ENCODE measurements at regions not wholly inside any gene's neighbourhood (a gene's known extent, or its start where the extent isn't known, plus 50 kb on each side); places are given as distances from the start of the nearest gene placed in this dataset.
"Not testable (repeated sequence)": the region's sequence is repeated elsewhere in the genome, so short reads cannot be mapped to it uniquely, and the experiment has no call there.

- not testable (repeated sequence) for DNase-seq (ENCODE audit: low read depth)
These were observed 547.3 kb downstream of the TMTC2 start for GRCh38 chr12:83233987-83234386.

DNA sequence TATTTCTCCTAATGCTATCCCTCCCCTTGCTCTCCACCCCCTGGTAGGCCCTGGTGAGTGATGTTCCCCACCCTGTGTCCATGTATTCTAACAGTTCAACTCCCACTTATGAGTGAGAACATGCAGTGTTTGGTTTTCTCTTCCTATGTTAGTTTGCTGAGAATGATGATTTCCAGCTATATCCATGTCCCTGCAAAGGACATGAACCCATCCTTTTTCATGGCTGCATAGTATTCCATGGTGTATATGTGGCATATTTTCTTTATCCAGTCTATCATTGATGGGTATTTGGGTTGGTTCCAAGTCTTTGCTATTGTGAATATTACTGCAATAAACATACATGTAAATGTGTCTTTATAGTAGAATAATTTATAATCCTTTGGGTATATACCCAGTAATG is 540.3 kb downstream of the TMTC2 start:
- not testable (repeated sequence) for DNase-seq (ENCODE audit: low read depth)

DNA sequence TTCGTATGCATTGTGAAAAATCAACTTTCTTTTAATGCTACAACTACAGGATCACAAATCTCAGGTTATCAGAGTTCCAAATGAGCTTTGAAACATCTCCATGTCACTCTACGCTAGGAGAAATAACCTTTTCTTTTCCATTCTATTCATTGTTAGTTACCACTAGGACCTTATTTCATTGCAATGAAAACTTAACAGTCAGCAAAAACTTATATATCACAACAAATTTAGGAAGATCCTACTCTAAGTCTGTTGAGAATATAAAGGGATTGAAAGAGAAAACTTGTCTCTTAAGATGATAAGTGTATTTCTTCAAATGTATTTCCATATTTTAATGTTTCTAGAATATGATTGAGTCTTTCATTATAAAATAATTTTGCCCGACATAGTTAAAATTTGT is 539.1 kb downstream of the TMTC2 start:
- no peak for DNase-seq (ENCODE audit: low read depth)

DNA sequence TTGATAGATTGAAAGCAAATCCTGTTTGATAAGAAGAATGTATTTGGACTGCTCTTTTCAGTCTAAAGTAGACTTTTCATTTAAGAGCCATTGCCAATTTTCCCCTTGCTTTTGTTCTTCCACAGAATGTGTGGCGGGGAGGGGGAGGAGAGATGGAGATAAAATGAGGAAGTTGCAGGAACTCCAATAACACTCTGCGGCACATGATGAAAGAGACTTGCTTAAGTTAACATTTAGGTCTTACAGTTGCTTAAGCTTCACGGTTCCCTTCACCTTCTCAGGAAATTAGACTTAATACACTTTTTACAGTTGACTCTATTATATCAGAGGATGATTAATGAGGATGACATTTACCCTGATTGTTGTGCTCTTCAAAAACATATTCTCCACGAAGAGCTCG is 537.3 kb downstream of the TMTC2 start:
- no peak for DNase-seq (ENCODE audit: low read depth)

DNA sequence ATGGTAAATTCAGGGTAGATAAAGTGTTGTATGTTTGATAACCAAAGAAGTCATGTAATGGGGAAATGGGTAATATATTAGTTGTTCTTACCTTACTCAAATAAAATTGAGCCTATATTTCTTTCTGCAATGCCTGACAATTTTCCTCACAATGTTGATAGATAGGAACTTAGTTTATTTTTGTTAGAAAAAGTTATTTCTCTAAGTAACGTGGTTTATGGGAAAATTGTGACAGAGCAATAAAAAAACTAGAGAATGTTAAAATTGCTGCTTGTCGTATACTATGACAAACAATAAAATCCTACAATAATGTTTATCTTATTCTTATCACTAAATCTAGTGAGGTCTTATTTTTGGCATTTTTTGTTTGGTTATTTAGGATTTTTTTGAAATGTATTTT is 534.1 kb downstream of the TMTC2 start:
- DNase-seq (ENCODE audit: low read depth), result no peak

GRCh38 chr12:83216230-83216629 is 529.5 kb downstream of the TMTC2 start:
- DNase-seq (ENCODE audit: low read depth), result no peak

GRCh38 chr12:83214185-83214584 is 527.5 kb downstream of the TMTC2 start:
- DNase-seq (ENCODE audit: low read depth), result no peak

DNA sequence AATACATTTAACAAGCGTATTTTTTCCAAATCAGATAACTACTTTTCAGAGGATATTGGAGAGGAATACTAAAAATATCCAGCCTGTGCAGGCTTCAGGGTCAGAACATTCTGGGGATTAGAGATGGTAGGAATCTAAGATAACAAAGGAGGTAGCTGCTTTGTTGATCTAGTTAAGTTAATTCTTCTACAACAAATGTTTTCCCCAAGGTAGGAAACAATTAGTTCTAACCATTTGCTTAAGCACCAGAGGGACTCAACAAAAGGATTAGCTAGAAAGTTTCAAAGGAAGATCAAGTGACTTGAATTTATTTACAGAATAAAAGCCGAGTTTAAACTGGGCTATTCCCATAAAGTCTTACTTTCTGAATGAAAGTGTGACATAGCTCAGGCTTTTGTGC is 524.2 kb downstream of the TMTC2 start:
- DNase-seq (ENCODE audit: low read depth), result no peak

GRCh38 chr12:83199069-83199468 is 512.4 kb downstream of the TMTC2 start:
- no peak for DNase-seq (ENCODE audit: low read depth)

- DNase-seq (ENCODE audit: low read depth), result no peak
These were observed 511.7 kb downstream of the TMTC2 start for GRCh38 chr12:83198291-83199015.

DNA sequence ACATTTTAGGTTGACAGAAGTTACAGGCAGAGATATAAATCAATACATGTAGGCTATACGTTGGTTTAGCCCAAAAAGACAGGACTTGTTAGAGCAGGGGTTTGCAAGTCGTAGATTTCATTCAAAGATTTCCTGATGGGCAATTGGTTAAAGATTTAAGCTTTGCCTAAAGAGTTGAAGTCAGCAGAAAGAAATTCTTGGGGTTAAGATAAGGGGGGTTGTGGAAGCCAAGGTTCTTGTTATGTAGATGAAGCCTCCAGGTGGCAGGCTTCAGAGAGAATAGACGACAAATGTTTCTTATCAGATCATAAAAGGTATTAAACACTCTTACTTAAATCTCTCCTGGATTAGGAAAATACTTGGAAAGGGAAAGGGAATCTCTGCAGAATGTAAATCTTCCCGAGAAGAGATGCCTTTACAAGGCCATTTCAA is 510.8 kb downstream of the TMTC2 start:
- DNase-seq (ENCODE audit: low read depth), result no peak

DNA sequence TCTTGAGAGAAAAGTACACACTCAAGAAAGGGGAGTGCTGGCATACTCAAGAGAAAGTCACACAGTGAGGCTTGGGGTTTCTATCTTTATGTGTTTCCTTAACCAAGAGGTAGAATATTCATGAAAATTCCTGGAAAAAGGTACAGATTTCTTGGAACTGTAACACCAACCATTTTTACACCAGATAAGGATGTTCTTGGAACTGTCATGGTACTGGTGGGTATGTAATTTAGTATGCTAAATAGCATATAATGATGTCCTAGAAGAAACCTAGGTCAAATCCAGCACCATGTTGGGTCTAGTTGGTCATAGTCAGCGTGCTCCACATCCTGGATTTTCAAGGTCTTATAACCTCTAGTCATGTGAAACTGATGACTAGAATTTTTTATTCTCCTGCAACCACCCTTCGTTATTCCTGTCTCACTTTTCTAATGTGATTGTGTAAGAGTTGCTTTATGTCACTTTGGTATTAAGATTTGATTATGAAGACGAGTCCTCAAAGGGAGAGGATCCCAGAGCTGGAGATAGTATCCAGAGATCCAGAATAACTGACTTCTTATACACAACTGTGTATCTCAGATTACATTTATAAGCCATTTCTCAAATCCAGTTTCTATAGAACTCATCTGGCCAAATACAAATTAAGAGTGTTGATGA is 510.1 kb downstream of the TMTC2 start:
- no peak for DNase-seq (ENCODE audit: low read depth)

- DNase-seq (ENCODE audit: low read depth), result no peak
These were observed 504.1 kb downstream of the TMTC2 start for GRCh38 chr12:83190631-83191390.

DNA sequence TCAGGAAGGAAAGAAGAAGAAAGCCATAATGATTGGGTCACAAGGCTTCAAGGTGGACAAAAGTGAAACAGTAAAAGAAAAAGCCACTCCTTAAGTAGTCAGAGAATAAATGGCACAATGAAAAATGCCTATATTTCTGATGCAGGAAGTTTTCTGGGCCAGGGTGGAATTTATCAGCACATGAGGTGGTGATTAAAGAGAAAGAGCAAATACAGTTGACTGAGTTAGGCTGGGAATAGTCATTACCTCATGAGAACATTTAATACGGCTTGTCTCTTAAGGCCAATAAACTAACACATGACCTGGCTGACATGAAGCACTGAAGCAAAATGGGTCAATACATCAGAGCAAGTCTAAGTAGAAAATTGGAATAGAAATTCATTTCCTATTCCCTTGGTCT is 499.7 kb downstream of the TMTC2 start:
- no peak for DNase-seq (ENCODE audit: low read depth)

- DNase-seq (ENCODE audit: low read depth), result no peak
These were observed 498.5 kb downstream of the TMTC2 start for GRCh38 chr12:83185241-83185640.

Data from stimulated activated CD4-positive, alpha-beta T cell treated with anti-CD3 and anti-CD28 coated beads, Interleukin-2, amount 100 ng/mL, for 4 hours (primary cell).